ENCODE measurements at regions not wholly inside any gene's neighbourhood (a gene's known extent, or its start where the extent isn't known, plus 50 kb on each side); places are given as distances from the start of the nearest gene placed in this dataset.
A peak's percentile ranks its signal among the peaks of the same experiment; 100 is the strongest.

DNA sequence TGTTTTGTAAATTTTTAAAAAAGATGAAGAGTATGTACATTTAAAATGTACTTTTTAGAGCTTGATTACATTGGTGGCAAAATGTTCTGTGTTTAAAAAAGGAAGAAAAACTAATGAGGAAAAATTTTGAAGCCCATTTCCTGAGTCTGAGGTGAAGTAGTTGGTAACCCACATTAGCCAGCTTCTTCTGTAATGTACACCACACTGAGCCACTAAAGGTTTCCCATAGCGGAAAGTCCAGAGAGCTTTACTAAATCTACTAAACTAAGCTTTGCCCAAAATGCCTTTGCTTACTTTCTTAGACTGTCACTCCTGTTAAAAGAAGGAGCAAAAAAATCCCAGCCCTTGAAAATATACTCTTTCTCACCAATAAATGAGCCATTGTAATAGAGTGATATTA is 804.8 kb upstream of the ZEB2 start:
- no peak overlapping the region for H3K4me3 ChIP-seq (ENCODE audit: low read depth, low read length)
- no peak for DNase-seq (ENCODE audit: low read depth)
- TF ChIP-seq, protein P1, sequence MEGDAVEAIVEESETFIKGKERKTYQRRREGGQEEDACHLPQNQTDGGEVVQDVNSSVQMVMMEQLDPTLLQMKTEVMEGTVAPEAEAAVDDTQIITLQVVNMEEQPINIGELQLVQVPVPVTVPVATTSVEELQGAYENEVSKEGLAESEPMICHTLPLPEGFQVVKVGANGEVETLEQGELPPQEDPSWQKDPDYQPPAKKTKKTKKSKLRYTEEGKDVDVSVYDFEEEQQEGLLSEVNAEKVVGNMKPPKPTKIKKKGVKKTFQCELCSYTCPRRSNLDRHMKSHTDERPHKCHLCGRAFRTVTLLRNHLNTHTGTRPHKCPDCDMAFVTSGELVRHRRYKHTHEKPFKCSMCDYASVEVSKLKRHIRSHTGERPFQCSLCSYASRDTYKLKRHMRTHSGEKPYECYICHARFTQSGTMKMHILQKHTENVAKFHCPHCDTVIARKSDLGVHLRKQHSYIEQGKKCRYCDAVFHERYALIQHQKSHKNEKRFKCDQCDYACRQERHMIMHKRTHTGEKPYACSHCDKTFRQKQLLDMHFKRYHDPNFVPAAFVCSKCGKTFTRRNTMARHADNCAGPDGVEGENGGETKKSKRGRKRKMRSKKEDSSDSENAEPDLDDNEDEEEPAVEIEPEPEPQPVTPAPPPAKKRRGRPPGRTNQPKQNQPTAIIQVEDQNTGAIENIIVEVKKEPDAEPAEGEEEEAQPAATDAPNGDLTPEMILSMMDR (conservative IDR thresholded peaks at IDR 0.05; ENCODE audit: low read depth, low read length) = no peak

DNA sequence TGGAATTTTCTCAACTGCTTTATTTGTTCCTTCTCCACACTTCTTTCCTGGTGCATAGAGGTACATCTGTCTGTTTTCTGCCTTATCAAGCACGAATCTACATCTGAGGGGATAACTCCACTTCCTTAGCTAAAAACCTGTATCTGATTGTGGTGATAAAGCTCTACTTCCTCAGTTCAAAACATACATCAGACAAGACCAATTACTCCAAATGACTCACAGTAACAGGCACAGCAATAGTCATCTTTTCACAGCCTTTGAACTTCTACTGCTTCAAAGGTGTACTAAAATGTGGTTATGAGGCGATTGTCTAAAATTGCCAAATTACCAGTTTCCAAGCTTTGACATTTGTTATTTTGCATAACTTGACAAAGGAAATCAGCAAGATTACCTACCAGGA is 803.6 kb upstream of the ZEB2 start:
- peak; percentile 6 for DNase-seq (ENCODE audit: low read depth)
- TF ChIP-seq, protein P1 (conservative IDR thresholded peaks at IDR 0.05; ENCODE audit: low read depth, low read length) = no peak
- H3K4me3 ChIP-seq (ENCODE audit: low read depth, low read length) = no peak overlapping the region

DNA sequence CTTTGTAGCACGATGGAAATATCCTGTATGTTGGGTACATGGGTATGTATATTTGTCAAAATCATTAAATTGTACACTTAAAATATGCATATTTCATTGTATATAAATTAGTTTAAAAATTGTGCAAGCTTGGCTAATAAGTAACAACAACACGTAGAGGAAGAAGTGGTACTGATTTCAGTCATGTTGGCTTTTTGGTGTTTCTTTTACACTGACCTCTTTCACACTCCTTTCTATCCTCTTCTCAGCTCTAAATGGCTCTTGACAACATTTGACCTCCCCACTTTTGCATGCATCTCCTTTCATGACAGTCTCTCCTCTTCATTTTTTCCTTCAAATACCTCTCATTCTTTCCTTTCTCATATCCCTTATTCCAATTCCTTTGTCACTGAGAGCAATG is 801.4 kb upstream of the ZEB2 start:
- DNase-seq (ENCODE audit: low read depth) = no peak
- H3K4me3 ChIP-seq (ENCODE audit: low read depth, low read length) = no peak overlapping the region
- TF ChIP-seq, protein P1 (conservative IDR thresholded peaks at IDR 0.05; ENCODE audit: low read depth, low read length) = no peak

DNA sequence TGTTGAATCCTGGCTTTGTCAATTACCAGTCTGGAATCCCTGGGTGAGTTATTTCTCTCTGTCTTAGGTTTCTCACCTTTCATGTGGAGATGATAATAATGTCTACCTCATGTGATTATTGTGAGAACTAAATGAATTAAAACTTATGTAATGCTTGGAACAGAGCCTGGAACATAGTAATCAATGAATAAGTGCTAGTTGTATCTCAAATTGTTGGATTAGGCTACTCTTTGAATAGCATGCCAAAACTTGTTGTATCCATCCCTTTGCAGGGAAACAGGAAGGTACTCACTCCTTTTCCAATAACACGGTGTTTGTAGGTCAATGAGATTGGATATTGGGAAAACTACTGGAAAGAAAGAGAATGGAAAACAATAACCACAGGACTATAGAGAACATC is 796.6 kb upstream of the ZEB2 start:
- no peak overlapping the region for H3K4me3 ChIP-seq (ENCODE audit: low read depth, low read length)
- TF ChIP-seq, protein P1 (conservative IDR thresholded peaks at IDR 0.05; ENCODE audit: low read depth, low read length) = no peak
- no peak for DNase-seq (ENCODE audit: low read depth)

DNA sequence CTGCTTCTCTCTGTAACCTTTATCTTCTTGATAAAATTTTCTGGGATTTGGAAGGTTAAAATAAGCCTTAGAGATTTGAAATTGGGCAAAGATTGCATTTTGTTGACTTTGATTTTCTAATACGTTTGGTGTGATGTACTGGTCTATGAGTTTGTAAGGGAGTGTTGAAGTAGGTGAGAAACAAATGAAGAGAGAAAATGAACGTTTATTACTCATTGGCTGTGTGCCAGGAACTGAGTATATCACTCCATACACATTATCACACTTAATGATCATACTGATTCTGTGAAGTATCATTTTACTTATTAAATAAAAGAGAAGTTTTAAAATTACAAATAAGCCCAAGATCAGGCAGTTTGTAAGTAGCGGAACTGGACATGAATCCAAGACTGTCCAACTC is 795.1 kb upstream of the ZEB2 start:
- no peak for DNase-seq (ENCODE audit: low read depth)
- no peak overlapping the region for H3K4me3 ChIP-seq (ENCODE audit: low read depth, low read length)
- TF ChIP-seq, protein P1 (conservative IDR thresholded peaks at IDR 0.05; ENCODE audit: low read depth, low read length) = no peak

DNA sequence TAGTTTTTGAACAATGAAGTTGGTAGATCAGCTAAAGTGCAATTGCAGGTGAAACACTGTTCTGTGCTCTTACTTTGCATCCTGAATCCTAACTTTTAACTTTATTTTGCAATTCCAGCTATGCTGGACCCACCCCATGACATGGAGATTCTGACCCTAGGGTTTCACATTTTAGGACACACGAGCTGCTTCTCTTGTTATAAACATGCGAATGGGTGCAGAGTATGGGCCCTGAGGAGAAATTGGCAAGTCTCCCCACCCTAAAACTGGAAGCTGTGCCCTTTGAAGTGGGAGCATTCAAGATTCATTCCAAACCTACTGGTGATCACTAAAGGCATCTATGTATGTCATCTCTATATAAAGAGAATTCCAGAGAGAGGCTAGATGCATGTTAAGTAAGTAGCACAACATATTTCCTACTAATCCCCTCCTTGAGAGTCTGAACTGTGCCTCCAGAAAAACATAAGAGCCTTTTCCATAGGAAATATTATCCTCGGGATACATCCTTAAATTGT is 794.3 kb upstream of the ZEB2 start:
- no peak overlapping the region for H3K4me3 ChIP-seq (ENCODE audit: low read depth, low read length)
- no peak for DNase-seq (ENCODE audit: low read depth)
- TF ChIP-seq, protein P1 (conservative IDR thresholded peaks at IDR 0.05; ENCODE audit: low read depth, low read length) = no peak

DNA sequence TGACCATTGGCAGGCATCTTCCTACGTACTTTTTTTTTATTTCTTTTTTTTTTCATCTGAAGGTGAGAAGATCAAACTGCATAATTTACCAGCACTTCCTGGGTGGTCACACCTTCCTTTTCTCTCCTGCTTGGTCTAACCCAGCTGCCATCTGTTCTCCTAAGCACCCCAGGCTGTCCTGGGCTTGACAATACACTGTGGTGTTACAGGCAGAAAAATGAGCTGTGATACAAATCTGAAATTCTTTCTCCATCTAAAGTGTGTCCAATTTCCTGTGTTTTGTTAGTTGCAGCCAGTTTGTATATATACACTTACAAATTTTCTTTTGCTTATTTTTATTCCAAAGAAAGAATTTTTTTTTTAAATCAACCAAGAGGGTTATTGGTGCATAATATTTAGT is 786.0 kb upstream of the ZEB2 start:
- H3K4me3 ChIP-seq (ENCODE audit: low read depth, low read length) = no peak overlapping the region
- TF ChIP-seq, protein P1 (conservative IDR thresholded peaks at IDR 0.05; ENCODE audit: low read depth, low read length) = no peak
- DNase-seq (ENCODE audit: low read depth) = no peak
